Panc1 (cell line): ENCODE measurements at regions not wholly inside any gene's neighbourhood (a gene's known extent, or its start where the extent isn't known, plus 50 kb on each side); places are given as distances from the start of the nearest gene placed in this dataset.

Experiments
- ATAC-seq: fragments of 200-7000 bp; cut with Tn5 transposase; 2 replicates; pipeline ENCODE4 v1.9.1; 2020; ENCODE audit warnings: mild to moderate bottlenecking, moderate library complexity
- BruUV-seq: library from RNA; stranded (reverse); fragments of 400-500 nt; replicated peaks from 2 replicates; lab custom pipeline; 2021; lab: Mats Ljungman, UMichigan
- CTCF ChIA-PET: fragments of 300-600 bp; sonication (Branson Sonifier 250); formaldehyde crosslinking; loops from one replicate; lab custom pipeline; 2022; ENCODE audit warnings: antibody characterized with exemption; lab: Charles Lee
- POLR2A ChIA-PET: fragments of 300-600 bp; sonication (Branson Sonifier 250); formaldehyde crosslinking; loops from one replicate; lab custom pipeline; 2022; ENCODE audit warnings: antibody characterized with exemption; lab: Charles Lee
- DNase-seq: peaks from one replicate; pipeline ENCODE4 v3.0.0-alpha.2; 2010; ENCODE audit warnings: low read depth, low spot score
- H3K27ac ChIP-seq: 2 replicates; pipeline ENCODE4 v1.5.1; 2011; ENCODE audit warnings: mild to moderate bottlenecking, low read length, inconsistent platforms
- H3K27me3 ChIP-seq: fragments of 200-500 bp; sonication (Bioruptor generic); 2 replicates; pipeline ENCODE4 v1.6.0; 2014; ENCODE audit warnings: low read length, inconsistent platforms; ENCODE audit not compliant: control insufficient read depth, insufficient read depth
- H3K36me3 ChIP-seq: fragments of 200-500 bp; sonication (Bioruptor generic); 2 replicates; pipeline ENCODE4 v1.5.1; 2014; ENCODE audit warnings: inconsistent platforms, mild to moderate bottlenecking, low read length, moderate library complexity; ENCODE audit not compliant: control insufficient read depth, insufficient read depth
- H3K4me1 ChIP-seq: 2 replicates; pipeline ENCODE4 v1.5.1; 2011; ENCODE audit warnings: inconsistent platforms, mild to moderate bottlenecking, low read length, moderate library complexity; ENCODE audit not compliant: control insufficient read depth, insufficient read depth
- H3K4me3 ChIP-seq, 2 experiments: 2 replicates each; pipeline ENCODE4 v1.5.1; 2011 to 2012; ENCODE audit warnings: low read depth in 2 of 2, low read length in 2 of 2, mild to moderate bottlenecking in 2 of 2, inconsistent platforms in 1 of 2, moderate library complexity in 1 of 2
- H3K9me3 ChIP-seq: fragments of 200-500 bp; sonication (Bioruptor generic); 2 replicates; pipeline ENCODE4 v1.5.1; 2014; ENCODE audit warnings: low read depth, mild to moderate bottlenecking, inconsistent platforms, low read length, moderate library complexity; ENCODE audit not compliant: control insufficient read depth, insufficient read depth
- POLR2AphosphoS5 ChIP-seq: IDR thresholded peaks from 2 replicates; pipeline ENCODE4 v1.6.1; 2012; ENCODE audit warnings: mild to moderate bottlenecking, low read depth, low read length, moderate library complexity
- SIN3A ChIP-seq: IDR thresholded peaks from 2 replicates; pipeline ENCODE4 v1.6.1; 2012; ENCODE audit warnings: low read depth, mild to moderate bottlenecking, low read length, moderate library complexity, borderline replicate concordance; ENCODE audit not compliant: insufficient read depth
- TCF7L2 ChIP-seq: IDR thresholded peaks from 2 replicates; pipeline ENCODE4 v1.6.1; 2011; ENCODE audit warnings: mild to moderate bottlenecking, low read depth, low read length, inconsistent platforms
- in situ Hi-C: cut with HindIII; loops from 2 replicates; pipeline ENCODE4 v1.10.0; 2016; ENCODE audit warnings: low sequenced_read_pairs, low pct_unique_long_range_greater_than_20kb
- intact Hi-C: fragments of 100-400 bp; cut with micrococcal nuclease; formaldehyde crosslinking; loops from one replicate; pipeline ENCODE4 v1.10.0; 2022; ENCODE audit not compliant: unreplicated experiment
- TF ChIP-seq, protein P1 (sequence below), 2 experiments: IDR thresholded peaks; 2 replicates each; pipeline ENCODE4 v1.6.1; 2011 to 2012; ENCODE audit warnings: low read depth in 2 of 2, control low read depth in 1 of 2, low read length in 1 of 2, mild to moderate bottlenecking in 1 of 2, moderate library complexity in 1 of 2; ENCODE audit not compliant: insufficient read depth in 1 of 2
- TF ChIP-seq, protein P2 (sequence below): fragments of 450-650 bp; IDR thresholded peaks from 2 replicates; pipeline ENCODE4 v1.5.1; 2017; ENCODE audit warnings: mild to moderate bottlenecking

DNA sequence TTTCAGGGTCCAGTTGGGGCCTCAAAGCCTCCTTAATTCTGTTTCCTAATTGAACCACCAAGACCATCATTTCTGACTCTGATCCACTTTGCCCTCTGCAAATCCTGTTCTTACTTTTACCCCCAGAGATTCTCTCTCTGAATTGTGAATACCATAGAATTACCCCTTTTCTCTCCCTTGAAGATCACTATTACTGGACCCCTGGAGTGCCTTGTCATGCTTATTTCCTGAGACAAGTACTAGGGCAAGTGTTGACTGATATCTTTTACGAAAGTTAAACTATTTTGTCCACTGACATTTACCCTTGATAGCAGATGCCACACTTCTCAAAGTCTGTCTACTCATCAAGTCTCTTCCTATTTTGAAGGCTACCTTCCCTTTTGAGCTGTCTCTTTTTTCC lies 246.9 kb upstream of the PTGER4 start:
- intact Hi-C loops = no loop called here
- Histone ChIP-seq H3K4me1 (no peaks in the 10 kb centered on the region), H3K4me3 (no peak overlapping the region), H3K36me3 (no peaks in the 10 kb centered on the region), H3K27ac (no peak overlapping the region), H3K9me3 (no peaks in the 10 kb centered on the region), H3K27me3 (no peaks in the 10 kb centered on the region)
- TF ChIP-seq SIN3A = no peak
- no peak for TF ChIP-seq POLR2AphosphoS5
- TF ChIP-seq TCF7L2 = no peak
- TF ChIP-seq, protein P1, sequence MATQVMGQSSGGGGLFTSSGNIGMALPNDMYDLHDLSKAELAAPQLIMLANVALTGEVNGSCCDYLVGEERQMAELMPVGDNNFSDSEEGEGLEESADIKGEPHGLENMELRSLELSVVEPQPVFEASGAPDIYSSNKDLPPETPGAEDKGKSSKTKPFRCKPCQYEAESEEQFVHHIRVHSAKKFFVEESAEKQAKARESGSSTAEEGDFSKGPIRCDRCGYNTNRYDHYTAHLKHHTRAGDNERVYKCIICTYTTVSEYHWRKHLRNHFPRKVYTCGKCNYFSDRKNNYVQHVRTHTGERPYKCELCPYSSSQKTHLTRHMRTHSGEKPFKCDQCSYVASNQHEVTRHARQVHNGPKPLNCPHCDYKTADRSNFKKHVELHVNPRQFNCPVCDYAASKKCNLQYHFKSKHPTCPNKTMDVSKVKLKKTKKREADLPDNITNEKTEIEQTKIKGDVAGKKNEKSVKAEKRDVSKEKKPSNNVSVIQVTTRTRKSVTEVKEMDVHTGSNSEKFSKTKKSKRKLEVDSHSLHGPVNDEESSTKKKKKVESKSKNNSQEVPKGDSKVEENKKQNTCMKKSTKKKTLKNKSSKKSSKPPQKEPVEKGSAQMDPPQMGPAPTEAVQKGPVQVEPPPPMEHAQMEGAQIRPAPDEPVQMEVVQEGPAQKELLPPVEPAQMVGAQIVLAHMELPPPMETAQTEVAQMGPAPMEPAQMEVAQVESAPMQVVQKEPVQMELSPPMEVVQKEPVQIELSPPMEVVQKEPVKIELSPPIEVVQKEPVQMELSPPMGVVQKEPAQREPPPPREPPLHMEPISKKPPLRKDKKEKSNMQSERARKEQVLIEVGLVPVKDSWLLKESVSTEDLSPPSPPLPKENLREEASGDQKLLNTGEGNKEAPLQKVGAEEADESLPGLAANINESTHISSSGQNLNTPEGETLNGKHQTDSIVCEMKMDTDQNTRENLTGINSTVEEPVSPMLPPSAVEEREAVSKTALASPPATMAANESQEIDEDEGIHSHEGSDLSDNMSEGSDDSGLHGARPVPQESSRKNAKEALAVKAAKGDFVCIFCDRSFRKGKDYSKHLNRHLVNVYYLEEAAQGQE (IDR thresholded peaks at IDR 0.05; ENCODE audit: insufficient read depth in 1 of 2, low read depth in 2 of 2, low read length in 1 of 2) = no peak
- TF ChIP-seq, protein P2, sequence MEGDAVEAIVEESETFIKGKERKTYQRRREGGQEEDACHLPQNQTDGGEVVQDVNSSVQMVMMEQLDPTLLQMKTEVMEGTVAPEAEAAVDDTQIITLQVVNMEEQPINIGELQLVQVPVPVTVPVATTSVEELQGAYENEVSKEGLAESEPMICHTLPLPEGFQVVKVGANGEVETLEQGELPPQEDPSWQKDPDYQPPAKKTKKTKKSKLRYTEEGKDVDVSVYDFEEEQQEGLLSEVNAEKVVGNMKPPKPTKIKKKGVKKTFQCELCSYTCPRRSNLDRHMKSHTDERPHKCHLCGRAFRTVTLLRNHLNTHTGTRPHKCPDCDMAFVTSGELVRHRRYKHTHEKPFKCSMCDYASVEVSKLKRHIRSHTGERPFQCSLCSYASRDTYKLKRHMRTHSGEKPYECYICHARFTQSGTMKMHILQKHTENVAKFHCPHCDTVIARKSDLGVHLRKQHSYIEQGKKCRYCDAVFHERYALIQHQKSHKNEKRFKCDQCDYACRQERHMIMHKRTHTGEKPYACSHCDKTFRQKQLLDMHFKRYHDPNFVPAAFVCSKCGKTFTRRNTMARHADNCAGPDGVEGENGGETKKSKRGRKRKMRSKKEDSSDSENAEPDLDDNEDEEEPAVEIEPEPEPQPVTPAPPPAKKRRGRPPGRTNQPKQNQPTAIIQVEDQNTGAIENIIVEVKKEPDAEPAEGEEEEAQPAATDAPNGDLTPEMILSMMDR = no peak
- ChIA-PET CTCF (no interaction called here), POLR2A (no interaction called here)
- no peak for ATAC-seq
- in situ Hi-C loops = no loop called here
- BruUV-seq = no TSS peak
- no peak for DNase-seq

DNA sequence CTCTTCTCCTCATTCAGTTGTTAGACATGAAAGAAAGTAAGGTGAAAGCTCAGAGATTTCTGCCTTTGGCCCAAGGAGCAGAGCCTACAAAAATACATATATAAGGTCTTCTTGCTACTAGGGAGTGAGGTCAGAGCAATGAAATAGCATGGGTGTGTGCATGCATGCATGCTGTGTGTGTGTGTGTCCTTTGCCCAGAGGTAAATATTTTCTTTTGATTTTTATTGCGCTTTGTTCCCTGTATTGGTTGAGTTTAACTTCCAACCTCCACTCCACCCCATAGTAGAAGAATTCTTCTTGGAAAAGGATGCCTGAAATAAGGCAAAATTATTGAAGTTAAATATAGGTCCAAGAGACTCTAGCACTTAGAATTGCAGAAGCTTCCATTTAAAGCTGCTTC lies 248.0 kb upstream of the PTGER4 start:
- Histone ChIP-seq H3K27ac (no peak overlapping the region), H3K4me1 (no peaks in the 10 kb centered on the region), H3K27me3 (no peaks in the 10 kb centered on the region), H3K4me3 (no peak overlapping the region), H3K9me3 (no peaks in the 10 kb centered on the region), H3K36me3 (no peaks in the 10 kb centered on the region)
- ChIA-PET CTCF (no interaction called here), POLR2A (interaction anchor here (0.7 kb wide), 1 partner anchor 243 kb away, joined by 3 read pairs; no protein-coding TSS in a partner anchor)
- intact Hi-C loops (no loop called here), in situ Hi-C loops (no loop called here)
- BruUV-seq = no TSS peak
- ATAC-seq (no peak), DNase-seq (no peak)
- no peak for TF ChIP-seq POLR2AphosphoS5
- no peak for TF ChIP-seq TCF7L2

DNA sequence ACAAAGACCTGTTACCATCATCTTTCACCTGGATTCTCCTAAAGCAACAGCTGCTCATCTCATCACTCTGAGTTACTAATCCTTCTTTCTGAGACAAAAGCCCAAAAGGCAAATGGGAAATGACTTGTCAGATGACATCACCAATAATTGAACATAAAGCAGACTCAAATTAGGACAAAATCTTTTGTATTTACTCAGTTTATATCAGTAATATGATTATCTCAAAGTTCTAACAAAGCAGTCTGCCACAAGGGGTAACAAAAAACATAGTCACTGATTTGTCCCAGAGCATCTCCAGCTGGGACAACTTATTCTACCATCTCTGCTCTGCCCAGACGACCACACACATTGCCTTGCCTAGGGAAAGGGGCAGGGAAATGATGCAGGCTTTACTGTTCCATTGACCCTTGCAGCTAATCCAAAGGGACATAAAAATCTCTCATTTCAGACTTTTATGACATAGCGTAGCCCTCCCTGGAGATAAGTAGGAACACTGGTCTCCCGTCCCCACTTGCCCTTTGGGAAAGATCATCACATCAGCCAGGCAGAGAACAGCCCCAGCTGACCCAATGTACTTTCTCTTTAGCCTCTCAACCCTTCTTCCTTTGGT lies 249.5 kb upstream of the PTGER4 start:
- Histone ChIP-seq H3K9me3 (peaks cover 8% of the 10 kb centered on the region; the same call in 1 of the 2 replicates), H3K4me1 (no peaks in the 10 kb centered on the region), H3K4me3 (no peak overlapping the region), H3K27ac (no peak overlapping the region), H3K36me3 (no peaks in the 10 kb centered on the region), H3K27me3 (no peaks in the 10 kb centered on the region)
- in situ Hi-C loops (no loop called here), intact Hi-C loops (no loop called here)
- no TSS peak for BruUV-seq
- ATAC-seq = no peak
- DNase-seq = no peak
- TF ChIP-seq TCF7L2 = no peak
- TF ChIP-seq SIN3A = no peak
- TF ChIP-seq, protein P2 = no peak
- TF ChIP-seq POLR2AphosphoS5 = no peak
- TF ChIP-seq, protein P1 (IDR thresholded peaks at IDR 0.05; ENCODE audit: insufficient read depth in 1 of 2, low read depth in 2 of 2, low read length in 1 of 2) = no peak
- ChIA-PET CTCF (interaction anchor here (0.5 kb wide), 1 partner anchor 203 kb away, joined by 3 read pairs; no protein-coding TSS in a partner anchor), POLR2A (no interaction called here)
